ENCODE measurements at regions not wholly inside any gene's neighbourhood (a gene's known extent, or its start where the extent isn't known, plus 50 kb on each side); places are given as distances from the start of the nearest gene placed in this dataset.

DNA sequence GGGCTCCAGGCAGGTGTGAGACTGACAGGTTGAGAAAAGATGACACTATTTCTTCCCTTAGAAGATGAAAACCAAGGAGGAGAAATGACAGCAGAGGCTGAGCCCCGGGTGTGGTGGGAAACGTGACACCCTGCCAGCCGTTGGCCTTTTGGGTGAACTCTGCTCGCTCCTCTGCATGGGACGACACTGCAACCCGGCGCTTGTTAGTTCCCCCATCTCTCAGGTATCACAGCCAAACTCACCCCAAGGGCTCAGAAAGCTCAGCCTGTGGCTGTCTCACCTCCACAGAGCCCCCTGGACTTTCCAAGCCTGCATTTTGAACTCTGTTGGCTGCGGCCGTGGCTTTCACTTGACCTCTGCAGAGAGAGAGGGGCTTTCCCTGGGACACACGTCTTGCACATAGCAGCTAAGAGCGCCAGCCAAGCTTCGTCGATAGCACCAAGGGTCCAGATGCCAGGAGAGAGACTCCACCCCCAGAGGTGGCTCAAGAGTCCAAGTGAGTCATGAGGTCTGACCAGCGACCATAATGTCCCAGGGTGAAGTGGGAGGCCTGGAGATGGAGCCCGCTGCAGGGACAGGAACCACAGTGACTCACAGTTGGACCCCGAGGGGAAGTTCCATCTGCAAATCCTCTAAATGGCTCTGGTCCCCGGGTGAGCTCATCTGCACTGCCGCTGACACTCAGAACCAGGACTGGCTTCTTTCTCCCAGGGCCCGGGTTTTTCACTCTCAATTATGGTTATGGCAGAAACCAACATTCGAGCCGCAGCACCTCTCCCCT is 301.9 kb downstream of the SOX9 start:
- DNase-seq (ENCODE audit: low read depth in 4 of 4, low spot score in 1 of 4), result peak in 1 of 4 experiments; percentile 8

DNA sequence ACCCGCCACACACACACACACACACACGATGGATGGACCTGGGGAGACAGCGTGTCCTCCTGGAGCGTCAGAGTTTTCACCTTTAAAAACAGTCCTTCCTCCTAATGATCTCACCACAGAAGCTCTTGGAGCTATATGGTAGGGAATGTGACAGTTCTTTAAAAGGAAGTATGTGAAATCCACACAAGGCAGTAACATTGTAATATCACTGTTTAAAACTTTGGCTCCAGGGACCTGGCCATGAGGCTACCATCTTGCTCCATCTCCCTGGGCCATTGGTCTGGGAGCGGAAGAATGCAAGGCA is 302.4 kb downstream of the SOX9 start:
- no peak for DNase-seq (ENCODE audit: low read depth in 4 of 4, low spot score in 1 of 4)

DNA sequence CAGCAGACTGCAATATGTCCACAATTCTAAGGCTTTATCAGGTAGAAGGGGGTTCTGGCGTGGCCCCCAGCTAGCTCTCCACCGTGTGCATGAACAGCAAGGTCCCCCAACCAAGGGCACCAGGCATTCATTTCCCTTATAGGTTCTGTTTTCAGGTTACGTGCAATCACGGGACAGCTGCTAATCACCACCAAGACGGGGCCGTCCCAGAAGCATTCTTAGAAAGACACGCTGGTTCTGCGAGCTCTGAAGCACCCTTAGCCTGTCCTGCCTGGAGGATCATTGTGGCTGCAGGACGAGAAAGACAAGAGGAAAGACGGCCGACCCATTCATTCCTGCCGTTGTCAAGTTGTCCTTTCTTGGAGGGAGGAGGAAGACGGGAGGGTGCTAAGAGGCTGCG is 302.9 kb downstream of the SOX9 start:
- no peak for DNase-seq (ENCODE audit: low read depth in 4 of 4, low spot score in 1 of 4)

DNA sequence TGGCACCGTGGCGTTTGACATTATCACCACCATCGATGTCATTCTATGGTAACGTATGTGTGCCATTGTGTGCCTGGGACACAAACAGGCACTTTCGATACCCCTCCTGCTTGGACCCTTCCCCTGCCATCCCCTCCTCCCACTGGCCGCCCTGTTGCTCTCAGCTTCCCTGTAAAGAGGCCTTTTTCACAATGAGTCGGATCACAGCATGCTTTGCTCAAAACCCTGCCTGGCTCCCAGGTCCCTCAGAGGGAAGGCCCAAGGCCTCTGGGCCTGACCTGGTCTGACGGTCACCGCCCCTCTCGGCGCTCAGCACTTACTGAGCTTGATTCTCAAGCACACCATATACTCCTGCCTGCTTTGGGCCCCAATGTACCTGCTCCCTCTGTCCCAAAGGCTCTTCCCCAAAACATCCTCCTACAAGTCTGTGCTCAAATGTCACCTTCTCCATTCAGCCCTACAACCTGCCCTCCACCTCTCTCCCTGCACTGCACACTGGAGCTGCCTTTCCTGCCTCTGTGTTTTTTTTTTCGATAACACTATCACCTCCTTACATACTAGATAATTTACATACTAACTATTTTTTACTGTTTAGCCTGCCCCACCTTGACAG is 303.8 kb downstream of the SOX9 start:
- no peak for DNase-seq (ENCODE audit: low read depth in 4 of 4, low spot score in 1 of 4)

DNA sequence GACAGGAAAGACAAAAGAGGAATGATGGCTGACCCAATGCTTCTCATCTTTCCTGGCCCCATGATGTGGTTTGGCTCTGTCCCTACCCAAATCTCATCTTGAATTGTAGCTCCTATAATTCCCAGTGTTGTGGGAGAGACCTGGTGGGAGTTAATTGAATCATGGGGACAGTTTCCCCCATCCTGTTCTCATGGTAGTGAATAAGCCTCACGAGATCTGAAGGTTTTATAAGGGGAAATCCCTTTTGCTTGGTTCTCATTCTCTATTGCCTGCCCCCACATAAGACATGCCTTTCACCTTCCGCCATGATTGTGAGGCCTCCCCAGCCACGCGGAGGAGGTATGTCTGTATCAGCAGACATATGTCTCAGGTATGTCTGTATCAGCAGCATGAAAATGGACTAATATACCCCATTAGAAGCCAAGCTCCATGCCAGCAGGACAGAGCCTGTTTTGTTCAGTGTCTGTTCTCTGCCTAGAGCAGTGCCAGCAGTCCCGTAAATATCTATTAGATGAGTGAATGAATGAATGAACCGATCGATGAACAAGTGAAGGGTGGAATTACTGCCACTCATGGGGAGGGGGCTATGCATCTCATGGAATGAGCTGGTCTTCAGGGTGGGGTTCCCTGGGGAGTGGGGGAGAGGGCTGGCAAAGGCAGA is 304.4 kb downstream of the SOX9 start:
- no peak for DNase-seq (ENCODE audit: low read depth in 4 of 4, low spot score in 1 of 4)

- DNase-seq (ENCODE audit: low read depth in 4 of 4, low spot score in 1 of 4), result no peak
These were observed 305.0 kb downstream of the SOX9 start for GRCh38 chr17:72425794-72426168.

DNA sequence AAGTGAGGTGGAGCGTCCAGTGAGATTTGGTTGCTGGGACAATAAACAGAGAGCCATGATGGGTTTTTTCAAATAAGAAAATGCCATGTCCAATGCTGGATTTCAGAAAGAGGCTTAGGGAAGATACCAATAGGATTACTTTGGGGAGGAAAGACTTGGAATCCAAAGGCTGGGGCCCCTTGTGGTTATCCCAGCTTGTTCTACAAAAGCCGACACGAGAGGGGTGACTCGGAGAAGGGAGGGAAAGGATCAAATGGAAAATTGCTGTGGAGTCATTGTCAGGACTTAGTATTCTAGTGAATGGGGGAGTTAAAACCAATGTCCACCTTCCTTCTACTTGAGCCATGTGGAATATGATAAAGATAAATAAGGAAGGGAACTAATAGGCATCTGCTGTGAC is 305.5 kb downstream of the SOX9 start:
- DNase-seq (ENCODE audit: low read depth in 4 of 4, low spot score in 1 of 4), result no peak

DNA sequence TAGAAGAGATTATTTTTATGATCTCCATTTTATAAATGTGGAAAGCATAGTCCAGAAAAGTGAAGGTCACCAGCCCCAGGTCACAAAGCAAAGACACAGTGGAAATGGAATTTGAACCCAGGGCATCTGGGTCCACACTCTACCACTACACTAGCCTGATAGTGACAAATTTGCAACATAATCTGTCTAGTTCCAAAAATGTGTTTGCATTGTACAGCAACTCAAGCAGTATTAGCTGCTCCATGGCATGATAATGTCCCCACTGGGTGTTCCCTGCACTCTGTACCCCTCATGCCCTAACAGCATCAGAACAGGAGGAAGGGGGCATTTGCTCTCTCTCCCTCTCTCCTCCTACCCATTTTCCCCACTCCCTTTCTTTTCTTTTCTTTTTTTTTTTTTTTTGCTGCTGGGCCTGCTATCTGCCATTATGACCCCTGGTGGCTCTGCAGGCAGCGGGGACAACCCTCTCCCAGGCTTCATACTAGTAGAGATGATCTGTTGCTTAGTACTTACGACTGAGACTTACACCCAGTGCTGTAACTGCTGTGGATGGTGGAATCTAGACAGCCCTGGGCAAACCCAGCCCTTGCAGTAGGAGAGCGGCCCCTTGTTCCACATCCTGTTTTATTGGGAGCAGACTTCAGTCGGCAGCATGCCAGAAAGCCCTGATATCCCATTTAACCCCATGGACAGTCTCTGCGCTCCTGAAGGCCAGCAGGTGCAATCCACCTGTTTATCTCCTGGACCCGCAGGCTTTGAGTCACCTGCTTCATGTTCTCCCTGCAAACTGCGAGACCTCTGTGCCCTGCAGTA is 306.3 kb downstream of the SOX9 start:
- DNase-seq (ENCODE audit: low read depth in 4 of 4, low spot score in 1 of 4), result no peak

- DNase-seq (ENCODE audit: low read depth in 4 of 4, low spot score in 1 of 4), result no peak
These were observed 306.9 kb downstream of the SOX9 start for GRCh38 chr17:72427761-72428109.

DNA sequence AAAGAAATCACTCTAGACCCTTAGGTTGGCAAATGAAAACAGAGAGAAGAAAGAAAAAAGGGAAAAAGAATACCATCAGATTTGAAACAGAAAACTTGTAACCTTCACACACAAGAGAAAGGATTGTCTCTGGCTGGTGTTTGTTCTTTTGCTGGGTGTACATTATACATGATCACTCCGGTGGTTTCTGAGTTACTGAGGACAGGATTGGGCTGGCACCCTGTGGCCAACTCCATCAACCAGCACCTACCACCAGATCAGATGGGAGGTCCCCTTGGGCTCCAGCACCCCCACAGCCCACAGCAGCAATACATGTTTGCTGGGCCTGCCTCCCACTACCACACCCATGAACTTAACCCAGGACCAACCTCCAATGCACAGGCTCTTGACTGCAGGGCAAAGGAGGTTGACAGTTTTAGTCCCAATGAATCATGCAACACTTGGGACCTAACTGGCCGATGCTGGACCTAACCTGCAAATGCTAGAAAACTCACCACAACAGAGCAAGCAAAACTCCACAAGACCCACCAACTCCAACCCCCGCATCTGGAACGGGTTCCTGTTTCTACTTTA is 308.3 kb downstream of the SOX9 start:
- DNase-seq (ENCODE audit: low read depth in 4 of 4, low spot score in 1 of 4), result no peak

DNA sequence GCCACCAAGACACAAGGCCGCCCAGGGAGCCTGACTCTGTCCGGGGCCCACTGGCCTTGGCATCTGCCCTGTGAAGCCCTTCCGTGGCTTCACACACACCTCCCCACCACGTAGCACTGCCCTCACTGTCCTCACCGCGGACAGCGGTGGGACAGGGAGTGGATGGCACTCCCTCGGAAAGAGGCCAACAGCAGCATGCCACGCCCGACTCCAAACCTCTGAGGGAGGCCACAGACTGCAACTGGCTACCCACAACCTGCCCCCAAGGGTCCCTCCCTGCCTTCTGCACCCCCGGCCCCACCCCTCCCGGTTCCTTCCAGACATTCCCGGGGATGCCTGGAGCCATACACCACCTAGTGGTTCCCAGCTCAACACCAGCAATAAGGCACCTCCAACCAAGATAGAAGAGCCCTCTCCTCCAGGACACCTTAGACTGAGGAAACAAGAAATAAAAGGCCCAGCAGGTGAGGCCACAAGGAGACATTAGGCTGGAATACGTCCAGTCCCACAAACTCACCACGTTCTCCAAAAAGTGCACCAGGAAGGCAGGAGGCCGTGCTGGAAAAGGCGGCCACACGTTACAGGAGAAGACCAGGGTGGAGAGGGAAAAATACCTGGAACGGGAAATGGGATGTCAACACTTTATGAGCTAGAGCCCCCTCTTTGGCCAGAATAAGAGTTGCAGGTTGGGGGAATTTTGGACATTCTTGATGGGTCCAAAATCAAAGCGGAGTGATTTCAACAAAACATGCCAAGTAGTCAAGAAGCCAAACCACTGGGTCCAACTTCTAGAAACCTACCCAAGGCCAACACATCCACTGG is 310.0 kb downstream of the SOX9 start:
- no peak for DNase-seq (ENCODE audit: low read depth in 4 of 4, low spot score in 1 of 4)

- no peak for DNase-seq (ENCODE audit: low read depth in 4 of 4, low spot score in 1 of 4)
These were observed 311.4 kb downstream of the SOX9 start for GRCh38 chr17:72432143-72432621.

DNA sequence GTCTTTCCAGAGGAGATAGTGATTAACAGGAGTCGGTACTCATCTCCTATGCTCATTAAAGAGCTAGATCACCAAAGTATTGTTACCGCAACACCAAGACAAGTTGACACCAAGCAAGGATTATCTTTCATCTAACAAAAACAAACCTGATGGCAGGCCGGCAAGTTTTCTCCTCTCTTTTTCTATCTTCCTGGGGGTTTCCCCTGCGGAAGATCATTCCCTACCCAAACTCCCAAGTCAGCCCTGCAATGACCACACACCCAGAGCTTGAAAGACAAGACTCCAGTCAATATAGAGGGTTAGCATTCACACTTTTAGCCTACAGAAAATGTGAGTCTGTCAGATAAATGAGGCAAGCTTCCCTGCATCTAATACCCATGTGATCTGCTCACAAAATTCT is 312.1 kb downstream of the SOX9 start:
- DNase-seq (ENCODE audit: low read depth in 4 of 4, low spot score in 1 of 4), result no peak

DNA sequence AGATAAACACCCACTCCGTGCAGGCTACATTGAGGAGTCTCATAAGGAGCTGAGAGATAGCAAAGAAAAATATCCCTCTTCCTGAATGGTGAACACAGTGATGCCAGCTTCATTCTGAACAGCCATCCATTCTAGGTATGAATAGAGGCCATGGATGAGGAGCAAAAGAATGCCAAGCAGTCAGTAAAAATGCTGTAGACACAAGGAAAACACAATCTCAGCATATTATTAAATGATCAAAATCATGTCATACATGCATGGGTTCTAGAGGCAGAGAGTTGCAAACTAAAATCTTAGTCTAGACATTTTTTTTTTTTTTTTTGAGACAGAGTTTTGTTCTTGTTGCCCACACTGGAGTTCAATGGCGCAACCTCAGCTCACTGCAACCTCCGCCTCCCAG is 313.0 kb downstream of the SOX9 start:
- DNase-seq (ENCODE audit: low read depth in 4 of 4, low spot score in 1 of 4), result no peak

- no peak for DNase-seq (ENCODE audit: low read depth in 4 of 4, low spot score in 1 of 4)
These were observed 313.8 kb downstream of the SOX9 start for GRCh38 chr17:72434581-72434980.

DNA sequence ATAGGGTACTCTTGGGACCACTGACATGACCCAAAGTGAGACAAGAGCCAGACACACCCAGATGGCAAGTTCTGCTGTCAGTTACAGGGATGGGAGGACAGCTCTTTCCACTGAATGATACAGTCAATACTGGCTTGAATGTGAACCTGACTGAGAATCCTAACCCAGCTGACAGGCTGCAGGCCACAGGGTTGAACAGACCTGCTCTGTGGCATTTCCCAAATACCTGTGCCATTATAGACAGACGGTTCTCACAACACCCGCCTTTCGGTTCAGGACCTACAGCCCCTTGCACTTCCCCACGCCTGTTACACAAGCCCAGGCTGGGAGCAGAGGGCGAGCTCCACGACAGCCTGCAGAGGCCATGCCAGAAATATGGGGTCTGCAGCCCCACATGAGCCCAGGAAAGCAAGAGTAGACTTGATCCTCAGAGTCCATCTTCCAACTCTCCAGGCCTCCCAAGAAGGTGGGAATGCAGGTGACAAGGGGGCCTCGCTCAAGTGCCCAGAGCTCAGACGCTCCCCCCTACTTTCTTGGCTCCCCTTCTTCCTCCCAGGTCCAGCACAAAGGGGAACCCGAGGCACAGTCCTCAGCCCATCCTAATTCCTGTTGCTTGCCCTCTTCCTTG is 314.3 kb downstream of the SOX9 start:
- no peak for DNase-seq (ENCODE audit: low read depth in 4 of 4, low spot score in 1 of 4)

GRCh38 chr17:72438783-72439182 is 318.0 kb downstream of the SOX9 start:
- no peak for DNase-seq (ENCODE audit: low read depth in 4 of 4, low spot score in 1 of 4)

GRCh38 chr17:72439893-72440502 is 319.2 kb downstream of the SOX9 start:
- DNase-seq (ENCODE audit: low read depth in 4 of 4, low spot score in 1 of 4), result no peak

GRCh38 chr17:72440961-72441360 is 320.1 kb downstream of the SOX9 start:
- DNase-seq (ENCODE audit: low read depth in 4 of 4, low spot score in 1 of 4), result no peak

DNA sequence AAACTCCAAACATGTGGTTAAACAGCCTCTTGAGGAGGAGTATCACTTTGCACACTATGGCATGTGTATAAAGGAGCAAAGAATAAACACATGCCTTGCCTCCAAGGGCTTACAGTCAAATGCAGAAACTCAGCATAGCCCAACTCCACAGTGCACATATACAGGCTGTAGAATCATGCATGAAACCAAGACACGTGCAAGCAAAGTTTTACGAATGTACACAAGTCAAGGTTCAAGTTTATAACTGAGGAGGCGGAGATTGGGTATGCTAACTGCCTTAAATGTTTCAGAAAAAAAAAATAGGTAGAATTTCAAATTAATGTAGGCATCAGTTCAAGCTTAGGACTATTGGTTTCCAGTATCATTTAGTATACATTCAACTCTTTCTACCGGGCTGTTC is 321.1 kb downstream of the SOX9 start:
- DNase-seq (ENCODE audit: low read depth in 4 of 4, low spot score in 1 of 4), result no peak
